Non-pigmented ciliary epithelial cell (primary cell): ENCODE measurements at regions not wholly inside any gene's neighbourhood (a gene's known extent, or its start where the extent isn't known, plus 50 kb on each side); places are given as distances from the start of the nearest gene placed in this dataset.
A peak's percentile ranks its signal among the peaks of the same experiment; 100 is the strongest.
"Not testable (repeated sequence)": the region's sequence is repeated elsewhere in the genome, so short reads cannot be mapped to it uniquely, and the experiment has no call there.

Source experiments
- DNase-seq: peaks from one replicate; pipeline ENCODE4 v3.0.0-alpha.2; 2010; ENCODE audit warnings: low read depth

- DNase-seq: no peak
Observed at GRCh38 chr3:194866236-194866635, 180.6 kb downstream of the FAM43A start.

GRCh38 chr3:194867270-194867983, 181.7 kb downstream of the FAM43A start:
- no peak for DNase-seq

GRCh38 chr3:194868831-194869230, 183.1 kb downstream of the FAM43A start:
- no peak for DNase-seq

- no peak for DNase-seq
Observed at GRCh38 chr3:194869482-194870169, 183.9 kb downstream of the FAM43A start.

- no peak for DNase-seq
Observed at GRCh38 chr3:194870394-194871110, 184.9 kb downstream of the FAM43A start.

- peak; percentile 54 for DNase-seq
Observed at GRCh38 chr3:194871143-194871863, 185.6 kb downstream of the FAM43A start.

- DNase-seq: no peak
Observed at GRCh38 chr3:194871864-194872668, 186.4 kb downstream of the FAM43A start.

GRCh38 chr3:194872669-194872977, 186.9 kb downstream of the FAM43A start:
- no peak for DNase-seq

- DNase-seq: not testable (repeated sequence)
Observed at GRCh38 chr3:194873474-194873873, 187.8 kb downstream of the FAM43A start.

- DNase-seq: no peak
Observed at GRCh38 chr3:194874206-194874605, 188.5 kb downstream of the FAM43A start.

- no peak for DNase-seq
Observed at GRCh38 chr3:194874783-194875182, 189.1 kb downstream of the FAM43A start.

- no peak for DNase-seq
Observed at GRCh38 chr3:194875581-194876402, 190.1 kb downstream of the FAM43A start.

GRCh38 chr3:194876403-194877095, 190.9 kb downstream of the FAM43A start:
- no peak for DNase-seq

- no peak for DNase-seq
Observed at GRCh38 chr3:194877291-194878119, 191.8 kb downstream of the FAM43A start.

- no peak for DNase-seq
Observed at GRCh38 chr3:194879126-194879877, 193.6 kb downstream of the FAM43A start.

- DNase-seq: no peak
Observed at GRCh38 chr3:194879991-194880939, 194.6 kb downstream of the FAM43A start.
